ENCODE measurements at regions not wholly inside any gene's neighbourhood (a gene's known extent, or its start where the extent isn't known, plus 50 kb on each side); places are given as distances from the start of the nearest gene placed in this dataset.

DNA sequence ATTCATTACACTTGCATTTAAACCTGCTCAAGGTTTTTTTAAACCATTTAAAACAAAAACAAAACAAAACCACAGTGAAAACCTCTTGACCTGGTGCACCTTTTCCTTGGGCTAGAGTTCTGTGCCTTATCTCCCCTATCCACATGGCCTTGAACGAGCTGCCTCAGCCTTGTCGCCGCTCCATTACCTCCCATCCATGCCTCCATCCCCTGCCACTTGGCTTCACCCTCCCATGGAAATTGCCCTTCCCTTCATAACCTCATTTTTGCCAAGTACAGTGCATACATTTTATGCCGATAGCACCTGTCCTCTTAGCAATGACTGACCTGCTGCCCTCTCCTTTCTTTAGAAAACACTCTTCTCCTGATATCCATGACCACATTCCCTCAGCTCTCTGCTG lies 188.6 kb upstream of the ASIC2 start:
- DNase-seq = no peak

DNA sequence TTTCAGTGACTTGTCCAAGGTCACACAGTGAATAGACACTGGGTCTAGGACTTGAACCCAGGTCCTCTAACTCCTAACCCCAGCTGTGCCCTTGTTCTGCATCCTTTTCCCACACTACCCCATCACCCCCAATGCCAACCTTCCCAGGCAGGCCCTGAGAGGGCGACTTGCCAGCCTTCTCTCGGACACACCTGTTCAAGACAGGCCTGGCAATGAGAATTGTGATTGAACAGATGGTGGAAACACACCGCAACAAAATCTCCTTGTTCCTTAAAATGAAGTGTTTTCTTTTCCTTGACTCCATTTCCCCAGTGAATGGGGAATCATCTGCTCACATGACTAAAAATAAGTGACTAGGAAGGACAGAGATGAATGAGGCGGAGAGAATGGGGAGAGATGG lies 189.5 kb upstream of the ASIC2 start:
- no peak for DNase-seq

DNA sequence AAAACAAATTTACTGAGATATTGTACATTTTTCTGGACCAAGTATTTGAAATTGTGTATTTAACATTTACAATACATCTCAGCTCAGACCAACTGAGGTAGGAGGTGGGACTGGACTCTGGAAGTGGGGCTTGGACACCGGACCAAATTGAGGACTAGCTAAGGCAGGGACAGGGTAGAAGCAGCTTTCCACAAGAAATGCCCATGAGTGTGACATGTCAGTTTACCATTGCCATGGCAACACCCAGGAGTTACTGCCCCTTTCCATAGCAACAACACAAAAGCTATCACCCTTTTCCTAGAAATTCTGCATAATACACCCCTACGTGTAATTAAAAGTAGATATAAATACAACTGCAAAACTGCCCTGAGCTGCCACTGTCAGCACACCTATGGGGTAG lies 191.5 kb upstream of the ASIC2 start:
- DNase-seq = no peak

- no peak for DNase-seq
These were observed 193.2 kb upstream of the ASIC2 start for GRCh38 chr17:33486135-33486885.

DNA sequence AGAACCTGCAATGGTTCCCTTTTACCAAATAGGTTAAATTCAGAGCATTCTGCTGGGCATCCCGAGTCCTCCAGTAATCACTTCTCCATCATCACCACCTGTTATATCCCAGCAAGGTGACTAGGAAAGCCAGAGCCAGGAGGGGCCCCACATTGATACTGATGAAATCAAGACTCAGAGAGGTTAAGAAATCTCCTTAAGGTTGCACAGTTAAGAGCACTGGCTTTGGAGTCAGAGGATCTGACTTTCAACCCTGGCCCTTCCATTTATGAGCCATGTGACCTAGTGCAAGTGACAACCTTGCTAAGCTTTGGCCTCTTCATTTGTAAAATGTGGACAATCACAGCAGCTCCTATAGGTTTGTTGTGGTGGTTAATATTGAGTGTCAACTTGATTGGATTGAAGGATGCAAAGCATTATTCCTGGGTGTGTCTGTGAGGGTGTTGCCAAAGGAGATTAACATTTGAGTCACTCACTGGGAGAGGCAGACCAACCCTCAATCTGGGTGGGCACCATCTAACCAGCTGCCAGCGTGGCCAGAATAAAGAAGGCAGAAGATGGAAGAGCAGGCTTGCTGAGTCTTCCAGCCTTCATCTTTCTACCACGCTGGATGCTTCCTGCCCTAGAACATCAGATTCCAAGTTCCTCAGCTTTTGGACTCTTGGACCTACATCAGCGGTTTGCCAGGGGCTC lies 194.2 kb upstream of the ASIC2 start:
- DNase-seq = no peak

- no peak for DNase-seq
These were observed 198.9 kb upstream of the ASIC2 start for GRCh38 chr17:33491871-33492481.

- no peak for DNase-seq
These were observed 199.7 kb upstream of the ASIC2 start for GRCh38 chr17:33492731-33493265.

GRCh38 chr17:33493566-33493965 lies 200.5 kb upstream of the ASIC2 start:
- no peak for DNase-seq

GRCh38 chr17:33494151-33494550 lies 201.1 kb upstream of the ASIC2 start:
- no peak for DNase-seq

DNA sequence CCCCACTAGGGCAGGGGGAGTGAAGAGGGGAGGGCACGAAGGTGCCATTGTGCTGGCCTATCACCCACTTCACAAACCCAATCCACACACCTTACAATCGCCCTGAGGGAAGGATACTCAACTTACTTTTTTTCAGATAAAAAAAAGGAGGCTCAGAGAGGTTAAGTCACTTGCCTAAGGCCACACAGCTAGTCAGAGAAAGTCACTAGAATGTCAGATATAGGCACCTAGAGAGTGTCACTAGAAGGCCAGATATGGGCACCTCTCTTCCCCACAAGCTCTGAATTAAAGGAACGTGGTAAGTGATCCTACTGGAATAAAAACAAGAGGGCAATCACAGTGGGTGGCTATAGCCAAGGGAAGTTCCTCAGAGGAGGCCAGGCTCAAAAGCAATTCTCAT lies 204.5 kb upstream of the ASIC2 start:
- no peak for DNase-seq

- DNase-seq = no peak
These were observed 205.0 kb upstream of the ASIC2 start for GRCh38 chr17:33498069-33498468.

DNA sequence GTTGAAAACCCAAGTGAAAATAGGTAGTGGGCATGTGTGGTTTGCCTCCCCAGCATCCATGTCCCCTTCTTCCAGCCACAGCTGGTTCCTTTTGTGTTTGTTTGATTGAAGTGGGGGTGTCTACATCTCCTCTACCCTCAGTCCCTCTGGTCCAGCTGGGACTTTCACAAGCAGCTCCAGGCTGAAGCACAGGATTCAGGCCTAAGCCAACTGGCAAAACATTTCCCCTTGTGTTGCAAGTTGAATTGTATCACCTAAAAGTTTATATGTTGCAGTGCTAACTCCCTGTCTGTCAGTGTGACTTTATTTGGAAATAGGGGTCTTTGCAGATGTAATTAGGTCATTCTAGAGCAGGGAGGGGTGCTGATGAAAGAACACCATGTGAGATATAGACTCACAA lies 205.9 kb upstream of the ASIC2 start:
- no peak for DNase-seq

- DNase-seq = no peak
These were observed 207.1 kb upstream of the ASIC2 start for GRCh38 chr17:33500151-33500550.

DNA sequence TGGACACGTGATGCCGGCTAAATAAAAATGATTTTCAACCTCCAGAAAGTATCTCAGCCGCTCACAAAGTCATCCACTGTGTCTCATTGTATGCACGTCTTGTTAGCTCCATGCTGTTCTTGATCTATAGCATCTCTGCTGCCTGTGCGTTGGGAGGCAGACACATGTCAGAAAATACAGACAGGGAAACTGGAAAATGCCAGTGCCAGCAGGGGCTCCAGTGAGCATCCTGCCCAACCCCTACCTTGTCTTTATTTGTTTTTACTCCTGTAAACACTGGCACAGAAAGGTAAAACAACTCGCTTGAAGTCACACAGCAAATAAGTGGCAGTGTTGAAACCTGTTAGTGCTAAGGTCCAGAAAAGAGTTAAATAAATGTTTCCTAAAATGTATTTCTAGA lies 208.1 kb upstream of the ASIC2 start:
- no peak for DNase-seq

- no peak for DNase-seq
These were observed 211.5 kb upstream of the ASIC2 start for GRCh38 chr17:33504571-33504970.

- no peak for DNase-seq
These were observed 214.0 kb upstream of the ASIC2 start for GRCh38 chr17:33506889-33507650.

DNA sequence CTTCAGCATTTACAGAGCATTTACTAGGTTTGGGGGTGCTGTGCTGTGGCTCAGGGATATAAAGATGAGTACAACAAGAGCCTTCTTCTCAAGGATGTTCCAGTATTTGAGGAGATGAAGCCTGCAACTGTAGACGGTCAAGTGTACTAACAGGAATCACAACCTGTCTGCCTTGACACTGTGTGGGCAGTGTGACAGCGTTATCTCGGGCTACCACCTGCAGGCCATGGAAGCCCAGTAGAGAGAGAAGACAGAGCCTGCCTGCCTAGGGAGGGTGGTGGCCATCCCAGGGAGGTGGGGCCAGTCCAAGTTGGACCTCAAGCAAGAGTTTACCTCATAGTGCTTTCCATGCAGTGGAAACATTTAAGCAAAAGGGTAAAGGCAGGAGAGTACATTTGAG lies 215.1 kb upstream of the ASIC2 start:
- DNase-seq = no peak

- DNase-seq = no peak
These were observed 216.2 kb upstream of the ASIC2 start for GRCh38 chr17:33509331-33509730.

DNA sequence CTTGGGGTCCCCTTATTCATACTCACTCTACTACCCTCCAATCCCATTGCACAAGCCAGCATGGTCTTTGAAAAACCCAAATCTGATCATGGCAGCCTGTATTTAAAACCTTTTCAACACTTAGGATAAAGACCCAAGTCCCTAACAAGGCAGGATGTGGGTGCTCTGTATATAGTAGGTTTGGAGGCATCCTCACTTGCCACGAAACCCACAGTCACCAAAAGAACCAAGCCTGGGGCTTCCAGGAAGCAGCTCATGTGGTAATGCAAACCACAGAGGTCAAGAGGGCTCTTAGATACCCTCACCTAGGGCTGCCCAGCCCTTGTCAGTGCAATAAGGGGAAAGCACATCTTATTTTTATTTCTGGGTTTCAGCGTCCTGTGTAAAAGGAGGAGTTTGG lies 218.6 kb upstream of the ASIC2 start:
- DNase-seq = no peak

DNA sequence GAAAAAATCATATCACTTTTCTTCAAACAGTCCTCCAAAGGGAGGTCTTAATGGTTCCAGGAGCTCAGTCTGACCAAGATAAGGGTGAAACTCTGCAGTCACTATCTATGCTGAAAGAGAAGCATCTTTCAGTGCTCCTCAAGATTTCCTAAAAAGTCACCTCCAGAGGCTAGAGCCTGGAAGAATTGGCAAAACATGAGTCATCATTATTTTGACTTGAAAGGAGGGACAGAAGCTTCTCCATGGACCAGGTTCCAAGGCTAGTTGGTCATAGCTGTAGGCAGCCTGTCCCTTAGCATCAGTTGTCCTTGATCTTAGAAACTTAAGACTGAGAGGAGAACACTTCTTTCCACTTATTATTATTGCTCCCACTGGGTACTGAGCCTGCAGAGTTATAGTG lies 219.0 kb upstream of the ASIC2 start:
- DNase-seq = no peak

GRCh38 chr17:33513769-33514168 lies 220.7 kb upstream of the ASIC2 start:
- DNase-seq = no peak

- DNase-seq = no peak
These were observed 221.3 kb upstream of the ASIC2 start for GRCh38 chr17:33514369-33514768.

DNA sequence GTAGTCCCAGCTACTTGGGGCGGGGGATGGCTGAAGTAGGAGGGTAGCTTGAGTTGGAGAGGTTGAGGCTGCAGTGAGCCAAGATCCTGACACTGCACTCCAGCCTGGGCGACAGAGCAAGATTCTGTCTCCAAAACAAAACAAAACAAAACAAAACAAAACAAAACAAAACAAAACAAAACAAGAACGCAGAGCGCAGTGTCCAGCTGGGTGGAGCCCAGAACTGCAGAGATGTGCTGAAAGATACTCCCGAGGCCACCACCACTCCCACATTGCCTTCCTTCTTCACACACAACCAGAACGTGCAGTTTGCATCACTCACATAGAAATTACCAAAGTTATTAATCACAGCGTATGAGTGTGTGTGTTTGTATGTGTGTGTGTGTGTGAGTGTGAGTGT lies 222.9 kb upstream of the ASIC2 start:
- DNase-seq = no peak

All from NCI-H524 treated with DMSO at 0.1 percent for 48 hours (cell line).